OCI-LY1 (cell line): ENCODE measurements at regions not wholly inside any gene's neighbourhood (a gene's known extent, or its start where the extent isn't known, plus 50 kb on each side); places are given as distances from the start of the nearest gene placed in this dataset.

Source experiments
- H2AFZ ChIP-seq: fragments of 200-600 bp; sonication (generic), shearing (Covaris generic); 2 replicates; pipeline ENCODE4 v1.6.0; 2014; ENCODE audit warnings: antibody characterized with exemption, mild to moderate bottlenecking, low read length
- H3F3A ChIP-seq: fragments of 200-600 bp; sonication (generic), shearing (Covaris generic); 2 replicates; pipeline ENCODE4 v1.6.0; 2014; ENCODE audit warnings: mild to moderate bottlenecking, antibody characterized with exemption, low read length, moderate library complexity; ENCODE audit not compliant: insufficient read depth
- H3K27ac ChIP-seq: fragments of 200-600 bp; sonication (generic); 2 replicates; pipeline ENCODE4 v1.5.1; 2014; ENCODE audit warnings: low read length, mixed run types, mild to moderate bottlenecking, low read depth; ENCODE audit not compliant: poor library complexity, severe bottlenecking
- H3K27me3 ChIP-seq: fragments of 200-600 bp; sonication (generic); 2 replicates; pipeline ENCODE4 v1.6.0; 2014; ENCODE audit warnings: antibody characterized with exemption, mild to moderate bottlenecking, low read length, moderate library complexity; ENCODE audit not compliant: insufficient read depth
- H3K36me3 ChIP-seq: fragments of 200-600 bp; sonication (generic); 2 replicates; pipeline ENCODE4 v1.6.1; 2014; ENCODE audit warnings: mild to moderate bottlenecking, antibody characterized with exemption, low read length, moderate library complexity, mixed read lengths; ENCODE audit not compliant: insufficient read depth
- H3K4me1 ChIP-seq: fragments of 200-600 bp; sonication (generic); 2 replicates; pipeline ENCODE4 v1.5.1; 2014; ENCODE audit warnings: mild to moderate bottlenecking, low read length, moderate library complexity; ENCODE audit not compliant: insufficient read depth, severe bottlenecking
- H3K4me2 ChIP-seq: fragments of 200-600 bp; sonication (generic), shearing (Covaris generic); 2 replicates; pipeline ENCODE4 v1.6.1; 2014; ENCODE audit warnings: low read length
- H3K4me3 ChIP-seq: fragments of 200-600 bp; sonication (generic); 2 replicates; pipeline ENCODE4 v1.5.1; 2014; ENCODE audit warnings: low read length, low read depth, mild to moderate bottlenecking, mixed read lengths; ENCODE audit not compliant: poor library complexity, severe bottlenecking
- H3K79me2 ChIP-seq: fragments of 200-600 bp; shearing (Covaris generic); 2 replicates; pipeline ENCODE4 v1.6.1; 2016; ENCODE audit warnings: mixed run types, low read length, mixed read lengths; ENCODE audit not compliant: insufficient read depth
- H3K9ac ChIP-seq: fragments of 200-600 bp; sonication (generic), shearing (Covaris generic); 2 replicates; pipeline ENCODE4 v1.6.1; 2014; ENCODE audit warnings: mild to moderate bottlenecking, low read length, mixed read lengths
- H3K9me2 ChIP-seq: fragments of 200-600 bp; sonication (generic), shearing (Covaris generic); 2 replicates; pipeline ENCODE4 v1.6.1; 2014; ENCODE audit warnings: low read depth, mild to moderate bottlenecking, low read length, mixed read lengths
- H3K9me3 ChIP-seq: fragments of 200-600 bp; shearing (Covaris generic); 2 replicates; pipeline ENCODE4 v1.6.1; 2014; ENCODE audit warnings: low read length, mixed read lengths
- H4K20me1 ChIP-seq: fragments of 200-600 bp; sonication (generic), shearing (Covaris generic); 2 replicates; pipeline ENCODE4 v1.6.0; 2016; ENCODE audit warnings: mild to moderate bottlenecking, low read length; ENCODE audit not compliant: insufficient read depth
- CTCF ChIP-seq: fragments of 200-600 bp; sonication (generic), shearing (Covaris generic); IDR thresholded peaks from 2 replicates; pipeline ENCODE4 v1.5.1; 2017; ENCODE audit warnings: mild to moderate bottlenecking, antibody characterized with exemption, low read length, moderate library complexity, mixed read lengths
- EZH2 ChIP-seq: fragments of 200-600 bp; sonication (generic), shearing (Covaris generic); IDR thresholded peaks from 2 replicates; pipeline ENCODE4 v1.8.0; 2017; ENCODE audit warnings: borderline replicate concordance, mixed run types, mild to moderate bottlenecking, antibody characterized with exemption, low read length, moderate library complexity, mixed read lengths

- Histone ChIP-seq H3K27me3 (no peaks in the 10 kb centered on the region), H3K9me3 (no peaks in the 10 kb centered on the region), H3K36me3 (no peaks in the 10 kb centered on the region), H2AFZ (no peak overlapping the region), H3K79me2 (no peaks in the 10 kb centered on the region), H3K27ac (no peak overlapping the region), H3K9me2 (0 out of 2 replicates have a peak, but pooled peaks cover 2% of the 10 kb centered on the region), H3K9ac (no peak overlapping the region), H3K4me2 (no peak overlapping the region), H3K4me3 (no peak overlapping the region), H3K4me1 (no peaks in the 10 kb centered on the region), H4K20me1 (no peaks in the 10 kb centered on the region), H3F3A (no peaks in the 10 kb centered on the region)
- TF ChIP-seq EZH2 (no peak), CTCF (no peak)
These were observed 2345.8 kb downstream of the LRRC4C start for GRCh38 chr11:39113606-39114005.

DNA sequence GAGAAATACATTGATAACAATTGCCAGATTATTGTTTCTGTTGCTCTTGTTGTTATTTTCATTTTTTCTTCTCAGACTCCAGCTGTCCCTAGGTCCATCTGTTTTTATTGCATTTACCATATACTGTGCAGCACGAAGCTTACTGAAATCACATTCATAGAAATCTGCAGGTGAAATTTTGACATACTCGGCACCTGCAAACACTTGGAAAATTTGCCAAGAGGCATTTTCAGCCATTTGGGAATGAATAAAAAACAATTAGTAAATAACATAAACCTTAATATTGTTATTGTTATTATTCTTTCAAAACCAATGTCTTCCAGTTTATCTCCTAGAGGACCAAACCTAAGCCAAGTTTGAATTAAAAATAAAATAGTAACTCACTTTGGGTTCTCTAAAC is 2357.2 kb downstream of the LRRC4C start:
- H3K9me3 ChIP-seq = no peaks in the 10 kb centered on the region
- no peak overlapping the region for H3K9ac ChIP-seq
- no peaks in the 10 kb centered on the region for H3K27me3 ChIP-seq
- H3K4me3 ChIP-seq = no peak overlapping the region
- no peaks in the 10 kb centered on the region for H3K36me3 ChIP-seq
- no peaks in the 10 kb centered on the region for H3K4me1 ChIP-seq
- H4K20me1 ChIP-seq = no peaks in the 10 kb centered on the region
- no peak overlapping the region for H2AFZ ChIP-seq
- H3K9me2 ChIP-seq = no peaks in the 10 kb centered on the region
- H3K79me2 ChIP-seq = no peaks in the 10 kb centered on the region
- no peak overlapping the region for H3K27ac ChIP-seq
- no peaks in the 10 kb centered on the region for H3F3A ChIP-seq
- no peak overlapping the region for H3K4me2 ChIP-seq
- TF ChIP-seq CTCF (no peak), EZH2 (no peak)

GRCh38 chr11:39078465-39078864 is 2381.0 kb downstream of the LRRC4C start:
- H3F3A ChIP-seq = no peaks in the 10 kb centered on the region
- H3K9me2 ChIP-seq = no peaks in the 10 kb centered on the region
- no peaks in the 10 kb centered on the region for H3K4me1 ChIP-seq
- no peaks in the 10 kb centered on the region for H4K20me1 ChIP-seq
- H3K36me3 ChIP-seq = no peaks in the 10 kb centered on the region
- no peak overlapping the region for H3K4me3 ChIP-seq
- H3K9ac ChIP-seq = no peak overlapping the region
- H3K79me2 ChIP-seq = no peaks in the 10 kb centered on the region
- H3K27ac ChIP-seq = no peak overlapping the region
- H3K4me2 ChIP-seq = no peak overlapping the region
- no peaks in the 10 kb centered on the region for H3K9me3 ChIP-seq
- TF ChIP-seq EZH2 (no peak), CTCF (no peak)
- no peaks in the 10 kb centered on the region for H3K27me3 ChIP-seq
- H2AFZ ChIP-seq = no peak overlapping the region
